ENCODE measurements at regions not wholly inside any gene's neighbourhood (a gene's known extent, or its start where the extent isn't known, plus 50 kb on each side); places are given as distances from the start of the nearest gene placed in this dataset.

DNA sequence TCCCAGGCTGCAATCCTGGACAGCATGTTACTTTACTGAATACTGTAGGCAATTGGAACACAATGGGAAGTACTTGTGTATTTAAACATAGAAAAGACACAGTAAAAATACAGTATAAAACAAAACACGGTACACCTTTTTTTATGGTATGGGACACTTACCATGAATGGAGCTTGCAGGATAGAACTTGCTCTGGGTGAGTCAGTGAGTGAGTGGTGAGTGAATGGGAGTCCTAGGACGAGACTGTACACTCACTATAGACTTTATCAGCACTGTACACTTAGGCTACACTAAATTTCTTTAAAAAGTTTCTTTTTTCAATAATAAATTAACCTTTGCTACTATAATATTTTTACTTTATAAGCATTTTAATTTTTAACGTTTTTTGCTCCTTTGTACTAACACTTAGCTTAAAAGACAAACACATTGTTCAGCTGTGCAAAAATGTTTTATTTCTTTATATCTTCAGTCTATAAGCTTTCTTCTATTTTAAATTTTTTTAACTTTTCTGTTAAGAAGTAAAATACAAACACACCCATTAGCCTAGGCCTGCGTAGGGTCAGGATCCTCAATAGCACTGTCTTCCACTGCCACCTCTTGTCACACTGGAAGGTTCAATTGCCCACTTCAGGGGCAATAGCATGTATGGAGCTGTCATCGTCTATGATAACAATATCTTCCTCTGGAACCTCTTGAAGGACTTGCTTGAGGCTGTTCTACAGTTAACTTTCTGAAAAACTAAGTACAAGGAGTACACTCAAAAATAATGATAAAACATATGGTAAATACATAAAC lies 293.5 kb upstream of the FSTL5 start:
- no peak for DNase-seq

DNA sequence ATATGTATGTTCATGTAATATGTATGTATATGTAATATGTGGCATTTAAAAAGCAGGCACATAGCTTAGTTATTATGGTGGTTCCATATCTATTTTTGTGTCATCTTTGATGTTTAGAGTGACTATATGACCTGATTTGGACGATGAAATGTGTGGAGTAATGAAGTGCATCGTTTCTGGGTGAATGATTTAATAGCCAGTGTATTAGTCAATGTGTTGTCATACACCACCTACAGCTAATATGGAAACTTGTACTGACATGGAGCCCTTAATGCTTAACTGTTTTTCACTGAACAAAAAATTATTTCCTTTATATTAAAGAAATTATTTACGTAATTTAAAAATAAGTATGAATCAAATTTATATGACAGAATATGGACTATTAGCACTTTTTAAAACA lies 292.3 kb upstream of the FSTL5 start:
- DNase-seq, result no peak

GRCh38 chr4:162450531-162451035 lies 286.8 kb upstream of the FSTL5 start:
- no peak for DNase-seq

- no peak for DNase-seq
These were observed 279.7 kb upstream of the FSTL5 start for GRCh38 chr4:162443510-162443909.

GRCh38 chr4:162442128-162442527 lies 278.3 kb upstream of the FSTL5 start:
- no peak for DNase-seq

GRCh38 chr4:162422312-162422711 lies 258.5 kb upstream of the FSTL5 start:
- DNase-seq, result no peak

- no peak for DNase-seq
These were observed 247.1 kb upstream of the FSTL5 start for GRCh38 chr4:162410854-162411253.

- no peak for DNase-seq
These were observed 245.2 kb upstream of the FSTL5 start for GRCh38 chr4:162409048-162409447.

GRCh38 chr4:162408309-162408708 lies 244.5 kb upstream of the FSTL5 start:
- no peak for DNase-seq

DNA sequence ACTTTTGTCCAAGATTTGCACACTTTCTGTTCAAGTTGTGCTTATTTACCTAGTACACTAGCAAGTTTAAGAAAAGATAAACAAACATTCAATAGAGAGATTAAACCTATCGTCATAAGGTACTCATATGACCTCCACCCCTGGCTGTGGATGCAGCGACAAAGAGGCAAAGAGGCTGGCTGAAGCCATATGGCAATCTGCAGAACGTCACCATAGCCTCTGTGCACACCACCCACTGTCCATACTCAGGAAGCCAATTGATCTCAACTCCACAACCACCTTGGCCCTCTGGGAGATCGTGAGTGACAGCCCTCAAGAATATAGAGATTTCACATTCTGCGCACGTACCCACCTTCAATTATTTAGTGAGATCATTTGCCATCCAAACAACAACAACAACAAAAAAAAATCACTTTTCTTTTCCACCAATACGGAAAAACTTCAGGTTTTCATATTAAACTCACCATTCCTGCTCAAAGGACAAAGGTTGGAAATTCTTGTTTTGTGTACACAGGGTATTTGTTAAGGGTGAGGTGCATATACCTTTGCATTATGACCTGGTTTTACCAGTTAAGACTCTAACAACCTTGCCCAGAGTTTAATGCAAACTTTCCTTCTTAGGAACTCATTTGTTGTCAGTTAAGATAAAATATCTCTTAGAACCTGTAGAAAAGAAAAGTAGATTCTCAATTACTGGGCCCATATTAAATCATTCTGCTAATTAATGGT lies 243.0 kb upstream of the FSTL5 start:
- DNase-seq, result no peak

DNA sequence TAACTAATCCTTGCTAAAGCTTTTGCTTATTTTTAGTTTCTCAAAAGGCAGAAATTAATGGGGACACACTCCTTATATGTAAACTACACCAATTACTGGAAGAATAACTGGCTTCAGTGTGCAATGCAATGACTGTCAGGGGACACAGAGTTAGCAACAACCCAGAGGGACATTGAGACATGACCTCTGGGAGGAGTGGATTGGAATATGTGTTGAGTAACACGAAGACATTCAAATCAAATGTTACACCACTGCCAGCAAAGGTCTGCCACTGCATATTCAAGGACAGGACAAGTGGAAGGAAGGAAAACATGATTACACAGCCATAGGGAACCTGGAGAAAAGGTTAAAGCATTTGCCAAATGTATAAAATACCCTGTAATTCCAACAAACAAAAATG lies 240.1 kb upstream of the FSTL5 start:
- no peak for DNase-seq

DNA sequence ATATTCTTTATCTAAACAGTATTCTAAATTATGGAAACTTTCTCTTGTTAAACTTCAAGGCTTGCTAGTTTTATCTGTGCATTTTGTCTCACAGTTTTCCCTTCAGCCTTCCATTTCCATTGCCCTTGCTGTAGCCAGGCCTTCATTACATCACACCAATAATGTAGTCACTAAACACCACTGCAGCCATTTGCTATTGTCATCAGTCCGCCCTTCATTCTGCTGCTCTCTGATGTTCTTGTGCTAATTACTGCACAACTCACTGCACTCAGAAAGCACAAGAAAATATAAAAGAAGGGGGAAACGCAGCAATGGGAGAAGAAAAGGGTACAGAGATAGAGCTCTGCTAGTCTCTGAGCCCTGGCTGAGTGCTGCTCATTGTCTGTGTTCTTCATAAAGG lies 239.6 kb upstream of the FSTL5 start:
- no peak for DNase-seq

- DNase-seq, result no peak
These were observed 237.2 kb upstream of the FSTL5 start for GRCh38 chr4:162401021-162401420.

DNA sequence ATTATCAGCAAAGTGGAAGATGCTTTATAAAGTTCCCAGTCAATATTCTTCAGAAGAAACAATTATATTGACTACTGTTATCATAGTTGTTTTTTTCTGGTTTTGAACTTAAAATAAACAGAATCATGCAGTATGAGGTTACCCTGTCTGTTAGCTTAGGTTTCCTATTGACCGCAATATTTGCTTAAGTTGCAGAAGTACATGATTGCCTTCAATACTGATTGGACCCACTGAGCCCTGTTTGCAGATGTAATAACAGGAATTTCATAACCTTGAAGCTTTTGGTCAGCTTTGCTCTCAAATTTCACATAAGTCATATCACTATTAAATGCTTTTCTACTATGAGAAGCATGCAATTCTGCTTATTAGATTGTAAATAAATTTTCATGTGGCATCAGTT lies 229.1 kb upstream of the FSTL5 start:
- DNase-seq, result no peak

DNA sequence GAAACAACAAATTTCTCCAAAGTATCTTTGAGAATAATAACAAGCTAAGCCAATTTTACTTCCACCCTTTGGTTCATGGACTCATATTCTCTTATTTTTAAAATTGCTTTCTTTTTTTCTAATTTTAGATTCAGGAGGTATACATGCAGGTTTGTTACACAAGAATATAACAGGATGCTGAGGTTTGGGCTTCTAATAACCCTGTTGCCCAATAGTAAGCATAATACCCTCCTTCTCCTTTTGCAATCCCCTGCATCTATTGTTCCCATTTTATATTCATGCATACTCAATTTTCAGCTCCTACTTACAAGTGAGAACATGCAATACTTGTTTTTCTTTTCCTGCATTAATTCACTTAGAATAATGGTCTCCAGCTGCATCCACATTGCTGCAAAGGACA lies 202.3 kb upstream of the FSTL5 start:
- DNase-seq, result no peak

- DNase-seq, result no peak
These were observed 200.9 kb upstream of the FSTL5 start for GRCh38 chr4:162364651-162365050.

DNA sequence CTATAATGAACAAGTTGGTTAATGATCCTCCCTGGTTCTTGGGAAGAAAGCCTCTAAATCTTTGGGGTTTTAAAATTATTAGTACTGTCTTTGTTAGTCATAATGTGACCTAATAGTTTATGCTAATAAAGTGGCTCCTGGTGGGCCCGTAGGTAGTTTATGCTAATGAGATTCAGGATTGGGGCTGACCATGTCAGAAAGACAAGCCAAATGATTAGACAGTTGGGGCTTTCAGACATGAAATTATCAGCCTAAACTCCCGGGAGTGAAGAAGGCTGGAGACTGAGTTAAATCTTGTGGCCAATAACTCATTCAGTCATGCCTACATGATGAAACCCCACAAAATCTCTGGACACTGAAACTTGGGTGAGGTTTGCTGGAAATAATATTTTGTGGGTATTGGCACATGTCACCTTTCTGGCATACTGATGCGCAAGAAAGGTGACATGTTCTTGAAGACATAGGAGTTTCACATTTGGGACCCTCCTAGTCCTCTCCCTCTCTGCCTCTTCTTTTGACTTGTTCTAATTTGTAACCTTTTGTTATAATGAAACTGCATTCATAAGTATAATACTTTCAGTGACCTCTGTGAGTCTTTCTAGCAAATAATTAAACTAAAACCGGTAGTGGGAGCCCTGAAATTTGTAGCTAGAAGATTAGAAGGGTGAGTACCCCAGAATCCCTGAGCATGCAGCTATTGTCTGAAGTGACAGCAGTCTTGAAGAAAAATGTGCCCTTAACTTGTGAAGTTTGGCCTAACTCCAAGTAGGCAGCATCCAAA lies 196.8 kb upstream of the FSTL5 start:
- no peak for DNase-seq

DNA sequence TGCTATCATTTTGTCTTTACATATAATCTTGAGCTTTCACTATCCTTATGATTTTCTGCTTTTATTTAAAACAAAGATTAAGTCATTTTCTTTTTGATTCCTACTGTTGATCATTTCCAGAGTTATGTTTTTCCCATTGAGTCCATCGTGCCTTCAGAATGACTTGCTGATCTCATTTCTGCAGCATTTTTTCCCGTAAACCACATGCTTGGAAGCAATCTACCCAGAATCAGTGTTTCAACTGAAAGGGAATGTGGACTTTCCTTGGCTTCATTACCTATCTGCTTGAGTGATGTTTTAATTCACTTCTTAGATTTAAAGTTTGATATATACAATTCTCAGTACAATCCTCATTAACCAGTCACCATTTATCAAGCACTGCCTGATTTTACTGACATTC lies 192.4 kb upstream of the FSTL5 start:
- peak; percentile 46 for DNase-seq

DNA sequence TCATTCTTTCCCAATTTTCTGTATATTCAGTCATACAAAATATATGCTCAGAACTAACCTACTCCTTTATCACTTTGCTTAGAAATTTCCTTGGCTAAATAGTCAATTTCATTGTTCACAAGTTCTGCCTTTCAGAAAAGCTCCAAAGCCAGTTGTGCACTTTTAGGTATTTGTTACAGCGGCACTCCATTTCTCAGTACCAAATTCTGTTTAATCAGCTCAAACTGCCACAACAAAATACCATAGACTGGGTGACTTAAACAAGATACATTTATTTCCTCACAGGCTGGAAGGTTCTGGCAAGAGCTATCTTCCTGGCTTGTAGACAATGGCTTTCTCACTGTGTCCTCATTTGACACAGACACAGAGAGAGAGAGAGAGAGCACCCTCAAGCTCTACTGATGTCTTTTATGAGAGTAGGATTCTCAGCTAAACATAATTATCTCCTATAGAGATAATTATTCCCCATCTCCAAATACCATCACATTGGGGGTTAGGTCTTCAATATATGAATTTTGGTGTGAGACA lies 188.8 kb upstream of the FSTL5 start:
- DNase-seq, result no peak

- DNase-seq, result no peak
These were observed 186.5 kb upstream of the FSTL5 start for GRCh38 chr4:162350331-162350730.

DNA sequence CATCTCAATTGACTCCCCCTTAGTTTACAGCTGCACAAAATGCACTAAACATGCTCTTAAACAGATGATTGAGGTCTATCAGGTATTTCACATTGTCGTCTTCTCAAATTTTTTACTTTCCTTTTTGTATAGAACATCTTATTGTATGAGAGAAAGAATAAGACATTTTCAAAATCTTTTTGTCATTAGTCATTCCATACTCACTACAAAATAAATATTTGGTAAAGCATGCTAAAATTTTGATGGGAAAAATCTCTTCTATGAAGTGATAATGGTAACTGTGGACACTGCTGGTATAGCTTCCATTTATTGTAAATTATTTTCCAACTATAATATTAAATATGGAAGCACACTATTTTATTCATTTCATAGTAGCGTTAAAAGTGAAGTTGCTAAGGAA lies 185.6 kb upstream of the FSTL5 start:
- no peak for DNase-seq

DNA sequence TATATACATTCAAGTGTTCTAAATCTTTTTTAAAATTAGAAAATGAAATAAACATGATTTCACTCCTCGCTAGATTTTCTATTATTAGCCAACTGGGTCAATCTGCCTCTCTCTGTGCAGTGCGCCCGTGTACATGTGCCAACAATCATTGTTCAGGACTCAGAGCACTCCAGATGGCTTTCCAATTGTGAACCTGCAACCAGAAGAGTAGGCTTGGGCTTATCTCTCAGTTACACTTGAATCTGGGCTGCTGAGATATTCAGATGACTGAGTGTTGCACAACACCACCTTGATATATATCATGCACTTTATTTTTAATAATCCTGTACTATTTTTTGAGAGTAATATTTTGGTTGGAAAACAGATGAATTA lies 184.0 kb upstream of the FSTL5 start:
- DNase-seq, result no peak

GRCh38 chr4:162347156-162347841 lies 183.5 kb upstream of the FSTL5 start:
- DNase-seq, result no peak
